ENCODE measurements at regions not wholly inside any gene's neighbourhood (a gene's known extent, or its start where the extent isn't known, plus 50 kb on each side); places are given as distances from the start of the nearest gene placed in this dataset.
A peak's percentile ranks its signal among the peaks of the same experiment; 100 is the strongest.

- DNase-seq (ENCODE audit: low read depth in 2 of 2): no peak
- TF ChIP-seq EZH2 (IDR thresholded peaks at IDR 0.05; ENCODE audit: low read length, missing control alignments) (no peak), CTCF (conservative IDR thresholded peaks at IDR 0.05 in 1 of 2, IDR thresholded peaks at IDR 0.05 in 1 of 2; ENCODE audit: low read depth in 1 of 2, low read length in 2 of 2) (no peak)
- Histone ChIP-seq H3K4me2 (ENCODE audit: extremely low read depth, insufficient read depth, low read length) (no peak overlapping the region), H2AFZ (ENCODE audit: low read length) (no peak overlapping the region), H3K27ac (ENCODE audit: insufficient read depth, low read length) (no peak overlapping the region), H3K4me1 (ENCODE audit: control insufficient read depth, extremely low read depth, insufficient read depth, low read length) (no peaks in the 10 kb centered on the region), H4K20me1 (ENCODE audit: control insufficient read depth, extremely low read depth, insufficient read depth, low read length) (no peaks in the 10 kb centered on the region), H3K36me3 (ENCODE audit: control insufficient read depth, insufficient read depth, low read length) (no peaks in the 10 kb centered on the region), H3K4me3 (replicated peaks in 1 of 4; ENCODE audit: control extremely low read depth in 1 of 4, insufficient read depth in 1 of 4, low read depth in 3 of 4, low read length in 4 of 4) (no peak overlapping the region), H3K79me2 (ENCODE audit: control insufficient read depth, insufficient read depth, low read length) (no peaks in the 10 kb centered on the region), H3K27me3 (ENCODE audit: control insufficient read depth, insufficient read depth, low read length) (no peaks in the 10 kb centered on the region), H3K9me3 (ENCODE audit: control insufficient read depth, insufficient read depth, low read depth, low read length) (no peaks in the 10 kb centered on the region), H3K9ac (ENCODE audit: insufficient read depth, low read length) (no peak overlapping the region)
Observed at GRCh38 chr6:85936916-85937315, 294.2 kb upstream of the SYNCRIP start.

- Histone ChIP-seq H3K9ac (ENCODE audit: insufficient read depth, low read length) (no peak overlapping the region), H3K36me3 (ENCODE audit: control insufficient read depth, insufficient read depth, low read length) (no peaks in the 10 kb centered on the region), H2AFZ (ENCODE audit: low read length) (no peak overlapping the region), H3K27me3 (ENCODE audit: control insufficient read depth, insufficient read depth, low read length) (no peaks in the 10 kb centered on the region), H3K79me2 (ENCODE audit: control insufficient read depth, insufficient read depth, low read length) (no peaks in the 10 kb centered on the region), H3K27ac (ENCODE audit: insufficient read depth, low read length) (no peak overlapping the region), H3K4me1 (ENCODE audit: control insufficient read depth, extremely low read depth, insufficient read depth, low read length) (no peaks in the 10 kb centered on the region), H4K20me1 (ENCODE audit: control insufficient read depth, extremely low read depth, insufficient read depth, low read length) (no peaks in the 10 kb centered on the region), H3K4me2 (ENCODE audit: extremely low read depth, insufficient read depth, low read length) (no peak overlapping the region), H3K4me3 (replicated peaks in 1 of 4; ENCODE audit: control extremely low read depth in 1 of 4, insufficient read depth in 1 of 4, low read depth in 3 of 4, low read length in 4 of 4) (no peak overlapping the region), H3K9me3 (ENCODE audit: control insufficient read depth, insufficient read depth, low read depth, low read length) (no peaks in the 10 kb centered on the region)
- DNase-seq (ENCODE audit: low read depth in 2 of 2): peak; percentile 34 to 49
- TF ChIP-seq EZH2 (IDR thresholded peaks at IDR 0.05; ENCODE audit: low read length, missing control alignments): no peak
- peak; percentile 50 to 62 for TF ChIP-seq CTCF (conservative IDR thresholded peaks at IDR 0.05 in 1 of 2, IDR thresholded peaks at IDR 0.05 in 1 of 2; ENCODE audit: low read depth in 1 of 2, low read length in 2 of 2)
Observed at GRCh38 chr6:85923013-85923430, 280.3 kb upstream of the SYNCRIP start.

- H3K4me3 ChIP-seq (replicated peaks in 1 of 4; ENCODE audit: control extremely low read depth in 1 of 4, insufficient read depth in 1 of 4, low read depth in 3 of 4, low read length in 4 of 4): no peak overlapping the region
- no peak overlapping the region for H3K4me2 ChIP-seq (ENCODE audit: extremely low read depth, insufficient read depth, low read length)
- H2AFZ ChIP-seq (ENCODE audit: low read length): no peak overlapping the region
- H3K9me3 ChIP-seq (ENCODE audit: control insufficient read depth, insufficient read depth, low read depth, low read length): no peaks in the 10 kb centered on the region
- H3K79me2 ChIP-seq (ENCODE audit: control insufficient read depth, insufficient read depth, low read length): no peaks in the 10 kb centered on the region
- no peak overlapping the region for H3K9ac ChIP-seq (ENCODE audit: insufficient read depth, low read length)
- DNase-seq (ENCODE audit: low read depth in 2 of 2): no peak
- H3K36me3 ChIP-seq (ENCODE audit: control insufficient read depth, insufficient read depth, low read length): no peaks in the 10 kb centered on the region
- no peak for TF ChIP-seq EZH2 (IDR thresholded peaks at IDR 0.05; ENCODE audit: low read length, missing control alignments)
- no peak for TF ChIP-seq CTCF (conservative IDR thresholded peaks at IDR 0.05 in 1 of 2, IDR thresholded peaks at IDR 0.05 in 1 of 2; ENCODE audit: low read depth in 1 of 2, low read length in 2 of 2)
- no peak overlapping the region for H3K27ac ChIP-seq (ENCODE audit: insufficient read depth, low read length)
- no peaks in the 10 kb centered on the region for H3K4me1 ChIP-seq (ENCODE audit: control insufficient read depth, extremely low read depth, insufficient read depth, low read length)
- no peaks in the 10 kb centered on the region for H3K27me3 ChIP-seq (ENCODE audit: control insufficient read depth, insufficient read depth, low read length)
- H4K20me1 ChIP-seq (ENCODE audit: control insufficient read depth, extremely low read depth, insufficient read depth, low read length): no peaks in the 10 kb centered on the region
Observed at GRCh38 chr6:85920782-85921181, 278.1 kb upstream of the SYNCRIP start.

All from fibroblast of lung (primary cell).